ENCODE measurements at regions not wholly inside any gene's neighbourhood (a gene's known extent, or its start where the extent isn't known, plus 50 kb on each side); places are given as distances from the start of the nearest gene placed in this dataset.

DNA sequence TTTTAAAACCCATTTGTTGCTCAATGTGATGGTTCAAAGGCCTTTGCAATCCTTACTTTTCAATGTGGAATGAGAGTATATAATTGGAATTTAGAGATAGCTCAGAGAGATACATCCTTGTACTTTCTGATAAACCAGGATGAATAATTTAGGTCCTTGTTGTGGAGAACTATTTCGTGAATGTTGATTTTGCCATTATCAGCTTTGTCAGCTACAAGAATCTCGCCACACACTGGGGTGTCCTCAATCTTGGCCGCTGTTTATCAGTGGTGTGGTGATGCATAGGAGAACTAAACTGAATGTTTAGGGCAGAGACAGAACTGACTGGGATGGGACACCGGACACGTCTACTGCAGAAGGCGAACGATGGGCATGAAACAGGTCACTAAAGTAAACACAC is 111.2 kb upstream of the SLC35B3 start:
- no peaks in the 10 kb centered on the region for H3K36me3 ChIP-seq
- no peak overlapping the region for H3K4me3 ChIP-seq
- no peak for TF ChIP-seq CTCF (IDR thresholded peaks at IDR 0.05)
- no peaks in the 10 kb centered on the region for H3K27me3 ChIP-seq (ENCODE audit: low read depth)
- ATAC-seq, result no peak
- intact Hi-C loops (cut with DNase I), result no loop called here
- peaks cover 6% of the 10 kb centered on the region for H3K9me3 ChIP-seq
- H3K27ac ChIP-seq, result no peak overlapping the region
- no peaks in the 10 kb centered on the region for H3K4me1 ChIP-seq
- no peak for DNase-seq

DNA sequence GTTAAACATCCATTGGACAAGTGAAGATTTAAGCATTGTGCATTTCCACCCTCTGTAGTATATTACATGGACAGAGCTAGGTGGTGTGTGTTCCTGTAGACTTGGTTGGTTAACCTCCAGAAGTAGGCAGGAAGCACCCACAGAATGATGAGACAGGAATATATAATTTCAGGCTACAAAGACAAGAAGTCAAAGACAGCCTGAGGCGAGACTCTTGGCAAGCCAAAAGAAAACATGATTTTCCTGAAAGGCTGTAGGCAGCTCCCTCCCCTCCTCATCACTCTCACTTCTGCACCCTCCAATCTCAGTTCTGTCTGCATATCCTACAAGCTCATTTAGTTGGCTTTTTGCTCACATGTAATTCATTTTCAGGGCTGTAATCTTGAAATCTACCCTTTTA is 110.0 kb upstream of the SLC35B3 start:
- intact Hi-C loops (cut with DNase I), result no loop called here
- Histone ChIP-seq H3K27ac (no peak overlapping the region), H3K9me3 (peaks cover 16% of the 10 kb centered on the region), H3K4me3 (no peak overlapping the region), H3K36me3 (no peaks in the 10 kb centered on the region), H3K4me1 (no peaks in the 10 kb centered on the region), H3K27me3 (ENCODE audit: low read depth) (no peaks in the 10 kb centered on the region)
- no peak for ATAC-seq
- no peak for DNase-seq
- TF ChIP-seq CTCF (IDR thresholded peaks at IDR 0.05), result no peak

DNA sequence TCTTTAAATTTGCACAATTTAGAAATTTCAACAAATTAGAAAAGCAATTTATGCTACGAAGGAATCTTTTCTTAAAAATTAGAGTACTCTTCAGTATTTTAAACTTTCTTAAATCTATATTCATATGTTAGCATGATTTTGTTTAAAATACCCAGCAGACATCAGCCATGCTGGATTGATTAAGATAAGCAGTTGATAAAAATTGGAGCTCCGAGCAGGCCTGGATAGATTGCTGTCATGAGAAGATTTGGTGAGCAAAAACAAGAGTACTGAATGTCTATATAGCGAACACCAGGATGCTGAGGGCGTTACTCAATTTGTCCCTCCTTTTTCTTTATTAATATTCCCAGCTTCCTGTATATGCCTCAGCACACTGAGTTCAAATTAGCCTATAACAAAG is 108.4 kb upstream of the SLC35B3 start:
- intact Hi-C loops (cut with DNase I), result no loop called here
- no peak overlapping the region for H3K27ac ChIP-seq
- no peaks in the 10 kb centered on the region for H3K36me3 ChIP-seq
- peaks cover 22% of the 10 kb centered on the region for H3K9me3 ChIP-seq
- DNase-seq (no peak), ATAC-seq (no peak)
- no peak for TF ChIP-seq CTCF (IDR thresholded peaks at IDR 0.05)
- no peaks in the 10 kb centered on the region for H3K27me3 ChIP-seq (ENCODE audit: low read depth)
- no peaks in the 10 kb centered on the region for H3K4me1 ChIP-seq
- H3K4me3 ChIP-seq, result no peak overlapping the region

DNA sequence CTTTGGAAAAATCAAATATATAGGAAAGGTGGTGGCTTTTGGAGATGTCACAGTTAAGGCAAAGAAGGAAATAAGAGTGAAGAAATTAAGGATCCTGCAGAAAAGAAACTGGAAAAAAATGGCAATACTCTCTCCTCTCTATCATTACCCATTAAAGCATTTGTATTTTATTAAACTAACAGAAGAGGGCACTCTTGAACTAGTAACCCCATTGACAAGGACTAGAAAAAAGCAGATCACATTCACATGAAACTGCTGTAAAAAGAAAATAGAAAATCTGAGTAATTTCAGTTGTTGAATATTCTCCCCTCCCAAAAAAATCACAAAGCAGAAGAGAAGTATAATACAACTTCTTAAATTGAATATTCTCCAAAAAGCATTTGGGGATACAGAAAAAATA is 104.1 kb upstream of the SLC35B3 start:
- intact Hi-C loops (cut with DNase I), result no loop called here
- Histone ChIP-seq H3K27me3 (ENCODE audit: low read depth) (no peaks in the 10 kb centered on the region), H3K27ac (no peak overlapping the region), H3K4me1 (no peaks in the 10 kb centered on the region), H3K4me3 (no peak overlapping the region), H3K36me3 (no peaks in the 10 kb centered on the region), H3K9me3 (peaks cover 22% of the 10 kb centered on the region)
- DNase-seq (no peak), ATAC-seq (no peak)
- no peak for TF ChIP-seq CTCF (IDR thresholded peaks at IDR 0.05)

DNA sequence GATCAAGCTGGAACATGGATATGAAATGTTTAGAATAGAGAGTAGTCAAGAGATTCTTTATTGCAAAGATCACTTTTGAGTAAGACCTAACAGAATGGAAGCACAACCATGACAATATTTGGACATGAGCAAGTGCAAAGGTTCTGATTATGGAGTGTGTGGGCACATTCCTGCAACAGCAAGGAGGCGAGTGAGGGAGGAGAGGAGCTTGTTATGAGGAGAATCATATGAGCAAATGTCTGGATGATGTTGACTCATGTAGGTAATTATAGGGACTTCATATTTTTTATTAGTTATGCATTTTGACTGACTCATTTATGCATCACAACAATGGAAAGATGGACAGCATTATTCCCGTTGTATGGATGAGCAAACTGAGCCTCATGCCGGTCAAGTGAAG is 100.8 kb upstream of the SLC35B3 start:
- peaks cover 13% of the 10 kb centered on the region for H3K9me3 ChIP-seq
- H3K27me3 ChIP-seq (ENCODE audit: low read depth), result no peaks in the 10 kb centered on the region
- no peaks in the 10 kb centered on the region for H3K36me3 ChIP-seq
- TF ChIP-seq CTCF (IDR thresholded peaks at IDR 0.05), result no peak
- no peak for DNase-seq
- no peak for ATAC-seq
- no peak overlapping the region for H3K27ac ChIP-seq
- intact Hi-C loops (cut with DNase I), result no loop called here
- H3K4me3 ChIP-seq, result no peak overlapping the region
- H3K4me1 ChIP-seq, result no peaks in the 10 kb centered on the region

- TF ChIP-seq CTCF (IDR thresholded peaks at IDR 0.05), result no peak
- Histone ChIP-seq H3K4me3 (no peak overlapping the region), H3K27ac (no peak overlapping the region), H3K27me3 (ENCODE audit: low read depth) (no peaks in the 10 kb centered on the region), H3K4me1 (no peaks in the 10 kb centered on the region), H3K36me3 (no peaks in the 10 kb centered on the region), H3K9me3 (peaks cover 8% of the 10 kb centered on the region)
- no peak for ATAC-seq
- DNase-seq, result no peak
- intact Hi-C loops (cut with DNase I), result no loop called here
Observed at GRCh38 chr6:8535519-8535918, 100.2 kb upstream of the SLC35B3 start.

All from lower lobe of right lung (tissue), 2 donors.